Central memory CD8-positive, alpha-beta T cell (primary cell): ENCODE measurements at regions not wholly inside any gene's neighbourhood (a gene's known extent, or its start where the extent isn't known, plus 50 kb on each side); places are given as distances from the start of the nearest gene placed in this dataset.

Experiments used
- ATAC-seq: fragments of 150-1000 bp; cut with Tn5 transposase; replicated peaks from 2 replicates; pipeline ENCODE4 v1.10.0; 2022; ENCODE audit warnings: mild to moderate bottlenecking, moderate FRiP score, moderate number of reproducible peaks; ENCODE audit not compliant: poor library complexity, severe bottlenecking; ENCODE audit errors: extremely low read depth
- DNase-seq, 2 donors: peaks; one replicate each; pipeline ENCODE4 v3.0.0; 2021; ENCODE audit warnings: low spot score in 2 of 2
- H3K27ac Mint-ChIP-seq: one replicate; pipeline ENCODE4 v1.8.0; 2022; ENCODE audit warnings: low read depth, mild to moderate bottlenecking, moderate library complexity, mixed read lengths
- H3K27me3 Mint-ChIP-seq: one replicate; pipeline ENCODE4 v1.8.0; 2022; ENCODE audit warnings: mixed read lengths
- H3K36me3 Mint-ChIP-seq: one replicate; pipeline ENCODE4 v1.8.0; 2022; ENCODE audit warnings: mild to moderate bottlenecking, moderate library complexity, mixed read lengths; ENCODE audit not compliant: insufficient read depth
- H3K4me1 Mint-ChIP-seq: one replicate; pipeline ENCODE4 v1.8.0; 2022; ENCODE audit warnings: mixed read lengths
- H3K4me3 Mint-ChIP-seq: one replicate; pipeline ENCODE4 v1.8.0; 2022; ENCODE audit warnings: mild to moderate bottlenecking, moderate library complexity, mixed read lengths
- H3K9me3 Mint-ChIP-seq: one replicate; pipeline ENCODE4 v1.8.0; 2022; ENCODE audit warnings: mixed read lengths

DNA sequence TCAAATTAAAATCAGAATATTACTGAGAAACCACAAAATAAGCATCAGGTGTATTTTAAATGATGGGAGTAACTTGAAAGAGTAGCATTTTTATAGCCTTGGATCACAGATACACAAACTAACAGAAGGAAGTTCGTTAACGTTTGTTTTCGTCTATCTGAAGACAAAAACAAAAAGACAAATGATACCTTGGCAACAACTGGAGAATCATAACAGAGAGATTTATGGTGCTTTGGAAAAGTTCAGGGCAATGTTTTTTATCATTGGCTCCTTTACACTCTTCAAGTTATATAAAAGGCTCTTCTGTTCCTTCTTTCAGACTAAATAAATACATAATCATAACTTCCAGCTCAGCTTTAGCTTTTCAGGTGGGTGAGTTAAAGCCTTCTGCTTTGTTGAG, 128.1 kb upstream of the VLDLR start:
- H3K36me3 Mint-ChIP-seq: peaks cover 1% of the 10 kb centered on the region
- no peak for ATAC-seq

DNA sequence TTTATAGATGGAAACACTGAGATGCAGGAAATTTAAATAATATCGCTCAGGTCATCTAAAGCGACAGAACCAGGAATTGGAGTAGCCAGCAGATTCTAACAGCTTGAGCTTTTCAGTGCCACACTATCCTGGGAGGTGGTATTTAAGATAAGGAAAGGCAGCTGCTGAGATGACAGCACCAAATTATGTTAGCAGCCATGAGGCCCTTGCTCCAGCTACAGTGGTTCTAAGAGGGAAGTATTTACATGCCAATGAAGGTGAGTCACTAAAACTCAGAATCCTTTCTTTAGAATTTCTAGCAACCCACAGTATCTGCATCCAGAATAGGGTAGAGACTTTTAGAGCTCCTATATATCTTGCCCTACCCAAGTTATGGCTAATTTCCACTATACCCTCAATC, 127.0 kb upstream of the VLDLR start:
- Mint-ChIP-seq H3K4me1 (no peaks in the 10 kb centered on the region), H3K4me3 (no peak overlapping the region), H3K36me3 (peaks cover 1% of the 10 kb centered on the region), H3K27me3 (peaks cover 20% of the 10 kb centered on the region), H3K27ac (no peak overlapping the region), H3K9me3 (no peaks in the 10 kb centered on the region)
- DNase-seq (no peak), ATAC-seq (no peak)

More for the DNA sequence above, 128.1 kb upstream of the VLDLR start:
- Mint-ChIP-seq H3K9me3 (no peaks in the 10 kb centered on the region), H3K27ac (no peak overlapping the region), H3K27me3 (peaks cover 22% of the 10 kb centered on the region), H3K4me1 (no peaks in the 10 kb centered on the region), H3K4me3 (no peak overlapping the region)
- DNase-seq: no peak

DNA sequence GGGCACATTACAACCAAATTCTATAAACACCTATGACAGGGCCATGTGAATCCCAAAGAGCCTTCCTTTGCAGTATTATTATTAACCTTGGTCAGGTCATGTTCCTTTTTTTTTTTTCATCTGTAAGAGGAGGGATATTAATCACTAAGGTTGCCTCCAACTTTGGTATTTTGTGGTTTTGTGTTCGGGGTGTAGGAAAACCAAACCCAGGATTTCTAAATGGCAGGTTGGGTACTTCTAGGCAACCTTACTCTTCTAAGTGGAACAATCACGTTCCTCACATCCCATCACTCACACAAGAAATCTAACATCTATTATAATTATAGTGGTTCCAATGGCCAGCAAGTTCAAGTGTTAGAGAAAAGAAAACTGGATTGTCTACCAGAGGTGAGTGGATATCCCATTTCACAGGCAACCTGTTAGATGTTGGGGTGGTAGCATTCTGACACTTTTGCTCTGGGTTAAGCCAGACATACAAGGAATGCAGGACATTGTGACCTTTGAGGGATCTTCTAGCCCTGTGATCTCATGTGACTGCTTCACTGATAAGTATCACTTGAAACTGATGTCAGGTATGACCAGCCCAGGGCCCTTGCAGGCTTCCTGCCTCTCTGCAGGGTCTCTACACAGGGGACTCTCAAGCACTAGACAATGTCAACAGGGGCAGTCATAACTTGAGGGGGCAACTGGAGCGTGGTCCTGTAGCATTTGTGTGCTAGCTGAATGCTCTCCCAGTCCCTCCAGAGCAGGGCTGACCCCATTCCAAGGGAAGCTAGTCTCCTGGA, 126.2 kb upstream of the VLDLR start:
- Mint-ChIP-seq H3K4me1 (no peaks in the 10 kb centered on the region), H3K27ac (no peak overlapping the region), H3K9me3 (no peaks in the 10 kb centered on the region), H3K36me3 (peaks cover 1% of the 10 kb centered on the region), H3K4me3 (no peak overlapping the region), H3K27me3 (peaks cover 12% of the 10 kb centered on the region)
- ATAC-seq (no peak), DNase-seq (no peak)

DNA sequence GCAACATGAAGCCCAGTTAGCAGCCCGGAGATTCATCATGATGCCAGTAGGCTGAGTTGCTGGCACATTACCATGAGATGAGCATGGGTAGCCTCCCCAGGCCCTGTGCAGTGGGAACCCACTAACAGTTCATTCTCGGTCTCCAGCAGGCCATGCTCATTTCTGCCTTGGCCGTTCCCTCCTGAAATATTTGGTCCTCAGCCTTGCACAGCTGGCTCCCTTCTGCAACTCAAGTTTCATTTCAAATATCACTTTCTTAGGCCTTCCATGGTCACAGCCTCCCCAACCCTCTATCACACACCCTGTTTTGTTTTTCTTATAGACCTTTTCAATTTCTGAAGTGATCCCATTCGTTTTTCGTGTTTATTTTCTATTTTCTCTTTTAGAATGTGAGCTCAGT, 125.4 kb upstream of the VLDLR start:
- no peaks in the 10 kb centered on the region for H3K4me1 Mint-ChIP-seq
- H3K36me3 Mint-ChIP-seq: peaks cover 1% of the 10 kb centered on the region
- H3K27ac Mint-ChIP-seq: no peak overlapping the region
- no peak for DNase-seq
- no peak overlapping the region for H3K4me3 Mint-ChIP-seq
- no peaks in the 10 kb centered on the region for H3K9me3 Mint-ChIP-seq
- ATAC-seq: no peak
- peaks cover 4% of the 10 kb centered on the region for H3K27me3 Mint-ChIP-seq

DNA sequence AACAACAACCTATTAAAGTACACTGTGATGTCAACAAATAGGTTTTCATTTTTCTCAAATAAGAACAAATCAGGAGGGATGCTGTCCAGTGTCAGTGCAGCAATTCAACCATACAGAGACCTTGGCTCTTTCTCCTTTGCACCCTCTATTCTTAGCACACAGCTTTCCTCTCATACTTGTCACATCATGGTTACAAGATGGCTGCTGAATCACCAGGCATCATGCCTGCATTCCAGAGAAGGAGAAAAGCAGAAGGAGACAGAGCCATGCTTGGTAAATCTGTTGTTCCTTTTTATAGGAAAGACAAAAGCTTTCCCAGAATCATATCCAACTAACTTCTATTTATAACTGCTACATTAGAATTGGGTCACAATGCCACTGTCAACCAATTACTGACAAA, 124.7 kb upstream of the VLDLR start:
- ATAC-seq (no peak), DNase-seq (no peak)
- Mint-ChIP-seq H3K4me1 (no peaks in the 10 kb centered on the region), H3K27ac (no peak overlapping the region), H3K27me3 (no peaks in the 10 kb centered on the region), H3K4me3 (no peak overlapping the region), H3K36me3 (peaks cover 1% of the 10 kb centered on the region), H3K9me3 (no peaks in the 10 kb centered on the region)

DNA sequence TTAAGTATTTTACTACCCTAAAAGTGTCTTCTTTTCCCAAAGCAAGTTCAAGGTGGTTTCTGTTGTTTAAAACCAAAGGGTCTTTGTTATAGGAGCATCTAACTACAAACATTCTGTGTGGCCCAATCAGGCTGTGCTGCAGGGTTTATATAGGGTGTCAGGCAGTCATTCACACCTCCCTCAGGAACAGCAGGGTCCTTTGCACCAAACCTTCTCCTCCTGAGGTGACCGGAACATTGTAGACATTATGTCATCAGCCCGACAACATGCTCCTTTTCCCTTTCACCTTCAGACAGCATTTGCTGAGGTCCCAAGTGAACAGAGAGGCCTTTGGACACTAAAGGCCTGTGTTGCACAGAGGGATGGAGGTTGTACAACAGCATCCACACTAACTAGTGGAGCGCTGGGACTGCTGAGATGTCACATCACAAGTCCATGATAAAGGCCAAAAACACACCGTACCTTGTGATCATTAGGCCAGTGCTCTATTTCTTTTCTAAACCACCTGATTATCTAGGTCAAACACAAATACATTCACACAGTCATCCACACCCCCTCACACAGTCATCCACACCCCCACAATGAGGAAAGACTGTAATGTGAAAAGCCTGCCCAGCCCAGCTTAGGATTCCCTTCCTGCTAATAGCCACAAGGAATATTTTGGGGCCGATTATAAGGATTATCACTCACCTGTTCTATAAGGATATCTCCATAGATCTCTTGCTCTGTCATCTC, 123.8 kb upstream of the VLDLR start:
- H3K27ac Mint-ChIP-seq: no peak overlapping the region
- DNase-seq: no peak
- no peak overlapping the region for H3K4me3 Mint-ChIP-seq
- no peak for ATAC-seq
- H3K36me3 Mint-ChIP-seq: peaks cover 1% of the 10 kb centered on the region
- no peaks in the 10 kb centered on the region for H3K9me3 Mint-ChIP-seq
- H3K27me3 Mint-ChIP-seq: no peaks in the 10 kb centered on the region
- H3K4me1 Mint-ChIP-seq: no peaks in the 10 kb centered on the region

DNA sequence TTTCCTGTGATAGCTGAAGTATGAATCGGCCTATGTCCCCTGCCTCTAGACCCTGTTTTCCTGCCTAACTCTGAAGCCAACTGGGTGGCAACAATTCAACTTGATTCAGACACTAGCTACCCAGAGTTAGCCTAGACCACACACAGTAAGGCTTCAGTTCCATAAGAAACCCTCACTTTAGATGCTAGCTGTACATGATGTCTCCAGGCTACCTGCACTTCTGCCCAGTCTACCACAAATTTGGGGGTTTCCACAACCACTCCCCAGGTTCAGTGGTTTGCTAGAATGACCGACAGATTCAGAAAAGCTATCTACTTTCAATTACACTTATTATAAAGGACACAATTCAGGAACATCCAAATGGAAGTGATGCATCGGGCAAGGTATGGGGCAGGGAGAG, 119.4 kb upstream of the VLDLR start:
- H3K9me3 Mint-ChIP-seq: no peaks in the 10 kb centered on the region
- no peaks in the 10 kb centered on the region for H3K4me1 Mint-ChIP-seq
- H3K27ac Mint-ChIP-seq: no peak overlapping the region
- DNase-seq: no peak
- no peak for ATAC-seq
- H3K36me3 Mint-ChIP-seq: no peaks in the 10 kb centered on the region
- no peak overlapping the region for H3K4me3 Mint-ChIP-seq
- H3K27me3 Mint-ChIP-seq: peaks cover 9% of the 10 kb centered on the region

DNA sequence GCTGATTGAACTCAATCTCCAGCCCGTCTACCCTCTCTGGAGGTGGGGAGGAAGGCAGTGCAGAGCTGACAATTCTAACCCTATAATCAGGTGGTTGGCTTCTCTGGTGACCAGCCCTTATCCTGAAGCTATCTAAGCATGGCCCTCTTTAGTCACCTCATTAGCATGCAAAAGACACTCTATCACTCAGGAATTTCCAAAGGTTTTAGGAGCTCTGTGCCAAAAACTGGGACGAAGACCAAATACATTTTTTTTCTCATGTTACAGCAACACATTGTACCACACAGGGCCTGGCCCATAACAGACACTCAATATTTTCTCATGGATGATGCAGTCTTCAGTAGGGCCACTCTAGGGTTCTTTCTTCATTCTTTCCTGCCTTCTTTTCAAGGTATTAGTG, 118.8 kb upstream of the VLDLR start:
- no peak overlapping the region for H3K4me3 Mint-ChIP-seq
- no peak overlapping the region for H3K27ac Mint-ChIP-seq
- H3K27me3 Mint-ChIP-seq: peaks cover 9% of the 10 kb centered on the region
- DNase-seq (no peak), ATAC-seq (no peak)
- no peaks in the 10 kb centered on the region for H3K9me3 Mint-ChIP-seq
- H3K4me1 Mint-ChIP-seq: no peaks in the 10 kb centered on the region
- no peaks in the 10 kb centered on the region for H3K36me3 Mint-ChIP-seq

DNA sequence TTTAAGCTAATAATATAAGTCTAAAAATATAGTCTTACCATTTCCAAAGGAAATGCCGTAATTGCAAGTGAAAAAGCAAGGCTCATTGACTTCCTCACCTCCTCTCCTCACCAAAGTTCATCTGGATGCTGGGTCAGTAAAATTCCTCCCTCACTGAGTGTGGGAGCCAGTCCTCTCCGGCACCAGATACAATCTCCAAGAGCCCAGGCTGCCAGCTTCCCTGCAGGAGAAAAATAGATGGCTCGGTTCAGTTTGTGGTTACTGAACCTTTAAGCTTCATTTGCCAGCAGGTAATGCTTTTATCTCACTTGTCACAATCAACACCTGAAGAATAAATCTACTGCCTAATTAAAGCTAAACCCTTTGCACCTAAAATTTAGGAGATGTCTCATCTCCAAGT, 115.3 kb upstream of the VLDLR start:
- ATAC-seq: no peak
- Mint-ChIP-seq H3K27me3 (peaks cover 16% of the 10 kb centered on the region), H3K4me3 (no peak overlapping the region), H3K9me3 (peaks cover 5% of the 10 kb centered on the region), H3K36me3 (no peaks in the 10 kb centered on the region), H3K4me1 (no peaks in the 10 kb centered on the region), H3K27ac (no peak overlapping the region)
- no peak for DNase-seq

DNA sequence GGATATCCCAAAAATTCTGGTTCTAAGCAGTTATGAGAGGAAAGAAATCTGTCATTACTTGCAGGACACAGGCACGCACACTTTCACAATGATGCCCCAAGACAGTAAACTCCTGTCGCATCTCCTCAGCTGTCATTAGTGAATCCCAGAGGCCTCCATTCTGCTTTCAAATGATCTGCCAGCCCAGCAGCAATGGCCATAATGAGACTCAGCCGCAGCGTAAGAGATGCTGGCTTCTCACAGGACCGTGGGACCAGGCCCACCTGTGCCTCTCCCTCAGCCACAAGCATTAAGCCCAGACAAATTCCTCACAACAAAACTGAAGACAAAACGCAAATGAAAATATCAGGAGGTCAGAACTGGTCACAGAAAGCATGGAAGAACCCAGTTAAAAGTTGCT, 98.0 kb upstream of the VLDLR start:
- no peaks in the 10 kb centered on the region for H3K36me3 Mint-ChIP-seq
- no peak for ATAC-seq

DNA sequence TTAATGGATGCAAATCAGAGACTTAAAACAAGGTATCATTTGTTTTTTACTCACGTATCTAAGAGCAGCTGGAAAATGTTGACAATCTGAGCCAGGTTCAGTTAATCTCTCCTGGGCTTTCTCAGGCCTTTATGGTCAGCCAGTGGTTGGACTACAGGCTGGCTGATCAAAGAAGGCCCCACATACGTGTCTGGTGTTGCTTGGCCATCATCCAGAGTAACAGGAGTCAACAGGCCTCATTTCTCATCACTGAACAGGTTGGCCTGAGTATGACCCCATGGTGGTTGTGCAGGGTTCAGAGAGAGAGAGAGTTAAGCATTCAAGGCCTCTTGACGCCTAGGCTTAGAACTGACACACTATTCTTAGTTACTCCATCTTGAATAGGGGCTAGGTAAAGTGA, 97.0 kb upstream of the VLDLR start:
- DNase-seq (no peak), ATAC-seq (no peak)
- Mint-ChIP-seq H3K9me3 (peaks cover 11% of the 10 kb centered on the region), H3K4me3 (no peak overlapping the region), H3K4me1 (no peaks in the 10 kb centered on the region), H3K27me3 (peaks cover 12% of the 10 kb centered on the region), H3K36me3 (no peaks in the 10 kb centered on the region), H3K27ac (no peak overlapping the region)

More for the DNA sequence above, 98.0 kb upstream of the VLDLR start:
- no peak overlapping the region for H3K27ac Mint-ChIP-seq
- H3K4me3 Mint-ChIP-seq: no peak overlapping the region
- H3K9me3 Mint-ChIP-seq: peaks cover 20% of the 10 kb centered on the region
- no peaks in the 10 kb centered on the region for H3K4me1 Mint-ChIP-seq
- H3K27me3 Mint-ChIP-seq: peaks cover 12% of the 10 kb centered on the region
- DNase-seq: no peak

DNA sequence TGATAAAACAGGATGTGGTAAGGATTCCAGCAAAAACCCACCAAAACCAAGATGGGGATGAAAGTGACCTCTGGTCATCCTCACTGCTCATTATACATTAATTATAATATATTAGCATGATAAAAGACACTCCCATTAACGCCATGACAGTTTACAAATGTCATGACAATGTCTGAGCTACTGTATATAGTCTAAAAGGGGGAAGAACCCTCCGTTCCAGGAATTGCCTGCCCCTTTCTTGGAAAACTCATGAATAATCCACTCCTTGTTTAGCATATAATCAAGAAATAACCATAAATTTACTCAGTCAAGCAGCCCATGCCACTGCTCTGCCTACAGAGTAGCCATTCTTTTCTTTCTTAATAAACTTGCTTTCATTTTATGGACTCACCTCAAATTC, 96.4 kb upstream of the VLDLR start:
- Mint-ChIP-seq H3K27me3 (peaks cover 12% of the 10 kb centered on the region), H3K27ac (no peak overlapping the region), H3K36me3 (no peaks in the 10 kb centered on the region), H3K4me1 (no peaks in the 10 kb centered on the region), H3K9me3 (peaks cover 8% of the 10 kb centered on the region), H3K4me3 (no peak overlapping the region)
- no peak for DNase-seq
- no peak for ATAC-seq
